ENCODE measurements at regions not wholly inside any gene's neighbourhood (a gene's known extent, or its start where the extent isn't known, plus 50 kb on each side); places are given as distances from the start of the nearest gene placed in this dataset.

GRCh38 chr5:82884821-82885471 is 192.2 kb downstream of the TMEM167A start (continued):
- TF ChIP-seq CTCF (IDR thresholded peaks at IDR 0.05; ENCODE audit: control extremely low read depth in 1 of 3, insufficient read depth in 1 of 3, low read depth in 1 of 3, low read length in 3 of 3) (no peak), RFX5 (IDR thresholded peaks at IDR 0.05; ENCODE audit: borderline replicate concordance, low read depth, low read length) (no peak), MAX (IDR thresholded peaks at IDR 0.05) (no peak), SIN3A (conservative IDR thresholded peaks at IDR 0.05 in 1 of 2, IDR thresholded peaks at IDR 0.05 in 1 of 2; ENCODE audit: low read depth in 1 of 2, low read length in 2 of 2) (no peak), KDM5A (IDR thresholded peaks at IDR 0.05; ENCODE audit: low read length) (no peak)

Measured in H1 (cell line).